ENCODE measurements at regions not wholly inside any gene's neighbourhood (a gene's known extent, or its start where the extent isn't known, plus 50 kb on each side); places are given as distances from the start of the nearest gene placed in this dataset.
"Not testable (repeated sequence)": the region's sequence is repeated elsewhere in the genome, so short reads cannot be mapped to it uniquely, and the experiment has no call there.

- DNase-seq (ENCODE audit: low spot score): not testable (repeated sequence)
Observed at GRCh38 chr9:62874745-62875599, 1685.1 kb downstream of the SPATA31A7 start.

GRCh38 chr9:62877552-62877951 is 1687.7 kb downstream of the SPATA31A7 start:
- DNase-seq (ENCODE audit: low spot score): not testable (repeated sequence)

GRCh38 chr9:62877987-62878386 is 1688.2 kb downstream of the SPATA31A7 start:
- DNase-seq (ENCODE audit: low spot score): not testable (repeated sequence)

- not testable (repeated sequence) for DNase-seq (ENCODE audit: low spot score)
Observed at GRCh38 chr9:62880453-62880852, 1690.6 kb downstream of the SPATA31A7 start.

- not testable (repeated sequence) for DNase-seq (ENCODE audit: low spot score)
Observed at GRCh38 chr9:62880971-62881370, 1691.1 kb downstream of the SPATA31A7 start.

GRCh38 chr9:62881811-62882210 is 1692.0 kb downstream of the SPATA31A7 start:
- not testable (repeated sequence) for DNase-seq (ENCODE audit: low spot score)

GRCh38 chr9:62882717-62883116 is 1692.9 kb downstream of the SPATA31A7 start:
- DNase-seq (ENCODE audit: low spot score): not testable (repeated sequence)

- DNase-seq (ENCODE audit: low spot score): not testable (repeated sequence)
Observed at GRCh38 chr9:62896692-62897091, 1706.9 kb downstream of the SPATA31A7 start.

GRCh38 chr9:62897411-62898225 is 1707.8 kb downstream of the SPATA31A7 start:
- peak; percentile 53 for DNase-seq (ENCODE audit: low spot score)

- not testable (repeated sequence) for DNase-seq (ENCODE audit: low spot score)
Observed at GRCh38 chr9:62899666-62900065, 1709.8 kb downstream of the SPATA31A7 start.

- not testable (repeated sequence) for DNase-seq (ENCODE audit: low spot score)
Observed at GRCh38 chr9:62904061-62904460, 1714.2 kb downstream of the SPATA31A7 start.

GRCh38 chr9:62905722-62906121 is 1715.9 kb downstream of the SPATA31A7 start:
- DNase-seq (ENCODE audit: low spot score): not testable (repeated sequence)

- not testable (repeated sequence) for DNase-seq (ENCODE audit: low spot score)
Observed at GRCh38 chr9:62907866-62908265, 1718.0 kb downstream of the SPATA31A7 start.

- DNase-seq (ENCODE audit: low spot score): not testable (repeated sequence)
Observed at GRCh38 chr9:62908271-62908670, 1718.4 kb downstream of the SPATA31A7 start.

- DNase-seq (ENCODE audit: low spot score): not testable (repeated sequence)
Observed at GRCh38 chr9:62909447-62909846, 1719.6 kb downstream of the SPATA31A7 start.

GRCh38 chr9:62912278-62912677 is 1722.4 kb downstream of the SPATA31A7 start:
- DNase-seq (ENCODE audit: low spot score): not testable (repeated sequence)

GRCh38 chr9:62915168-62915567 is 1725.3 kb downstream of the SPATA31A7 start:
- not testable (repeated sequence) for DNase-seq (ENCODE audit: low spot score)

GRCh38 chr9:62915661-62916060 is 1725.8 kb downstream of the SPATA31A7 start:
- not testable (repeated sequence) for DNase-seq (ENCODE audit: low spot score)

- DNase-seq (ENCODE audit: low spot score): not testable (repeated sequence)
Observed at GRCh38 chr9:62918648-62919385, 1729.0 kb downstream of the SPATA31A7 start.

- DNase-seq (ENCODE audit: low spot score): not testable (repeated sequence)
Observed at GRCh38 chr9:62931484-62931883, 1741.6 kb downstream of the SPATA31A7 start.

- not testable (repeated sequence) for DNase-seq (ENCODE audit: low spot score)
Observed at GRCh38 chr9:62952840-62953239, 1763.0 kb downstream of the SPATA31A7 start.

All from ureter (tissue), 1 donor.